Skeletal muscle tissue (tissue), 3 donors: ENCODE measurements at regions not wholly inside any gene's neighbourhood (a gene's known extent, or its start where the extent isn't known, plus 50 kb on each side); places are given as distances from the start of the nearest gene placed in this dataset.

Experiments
- H3K27ac ChIP-seq: one replicate; pipeline ENCODE4 v1.7.0; 2013; ENCODE audit warnings: mild to moderate bottlenecking, low read depth, low read length, inconsistent platforms
- H3K27me3 ChIP-seq, 3 donors: one replicate each; pipeline ENCODE4 v1.7.0; 2013; ENCODE audit warnings: low read length in 3 of 3; ENCODE audit not compliant: control insufficient read depth in 3 of 3, insufficient read depth in 3 of 3
- H3K36me3 ChIP-seq, 3 donors: one replicate each; pipeline ENCODE4 v1.7.0; 2013; ENCODE audit warnings: low read length in 3 of 3; ENCODE audit not compliant: control insufficient read depth in 3 of 3, insufficient read depth in 3 of 3
- H3K4me1 ChIP-seq, 3 donors: one replicate each; pipeline ENCODE4 v1.7.0; 2013; ENCODE audit warnings: low read length in 3 of 3, mild to moderate bottlenecking in 3 of 3; ENCODE audit not compliant: control insufficient read depth in 3 of 3, insufficient read depth in 3 of 3
- H3K4me3 ChIP-seq, 3 donors: one replicate each; pipeline ENCODE4 v1.7.0; 2013; ENCODE audit warnings: low read length in 3 of 3
- H3K9ac ChIP-seq, 3 donors: one replicate each; pipeline ENCODE4 v1.7.0; 2013; ENCODE audit warnings: low read length in 3 of 3, mild to moderate bottlenecking in 3 of 3, moderate library complexity in 2 of 3, low read depth in 1 of 3
- H3K9me3 ChIP-seq, 3 donors: one replicate each; pipeline ENCODE4 v1.7.0; 2013; ENCODE audit warnings: low read length in 3 of 3; ENCODE audit not compliant: control insufficient read depth in 3 of 3
- donor health status: Osteomylitis.

DNA sequence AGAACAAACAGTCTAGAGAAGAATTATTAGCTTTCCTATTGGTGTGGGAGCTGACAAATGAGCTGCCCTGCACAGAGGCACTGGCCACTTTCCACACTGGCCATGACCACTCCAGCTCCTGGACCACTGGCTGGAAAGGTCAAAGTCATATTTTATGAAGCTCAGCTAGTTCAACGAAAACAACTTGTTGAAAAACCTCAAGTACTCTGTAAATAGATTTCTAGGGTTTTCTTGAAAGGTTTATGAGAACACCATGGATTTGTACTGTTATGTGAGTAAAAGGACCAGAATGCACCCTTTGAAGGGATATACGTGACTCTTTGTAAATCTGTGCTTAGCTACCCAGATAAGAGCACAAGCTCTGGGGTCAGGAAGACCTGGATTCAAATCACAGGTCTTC lies 54.5 kb upstream of the FGGY start:
- H3K4me3 ChIP-seq = no peak overlapping the region
- H3K4me1 ChIP-seq = peaks cover 0 to 10% (median 3%) of the 10 kb centered on the region in 3 donors
- H3K27ac ChIP-seq = no peak overlapping the region
- no peaks in the 10 kb centered on the region for H3K27me3 ChIP-seq
- no peak overlapping the region for H3K9ac ChIP-seq
- H3K9me3 ChIP-seq = no peaks in the 10 kb centered on the region
- no peaks in the 10 kb centered on the region for H3K36me3 ChIP-seq

DNA sequence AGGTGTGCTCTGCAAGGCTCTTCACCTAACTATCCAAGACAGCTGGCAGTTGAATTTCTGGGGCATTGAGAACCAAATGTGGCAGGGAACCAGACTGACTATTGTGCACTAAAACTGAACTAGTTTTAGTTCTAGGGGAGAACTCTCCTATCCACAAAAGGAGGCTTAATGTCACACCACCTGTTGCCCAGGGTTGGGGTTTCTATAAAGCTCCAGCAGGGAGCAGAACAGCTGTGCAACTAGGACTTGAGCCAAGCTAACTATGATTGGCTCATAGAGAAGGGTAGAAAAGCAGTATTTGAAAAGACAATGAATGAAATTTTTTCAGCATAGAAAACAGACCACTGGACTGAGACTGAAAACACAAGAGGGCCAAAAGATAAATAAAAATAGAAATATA lies 53.3 kb upstream of the FGGY start:
- Histone ChIP-seq H3K4me3 (no peak overlapping the region), H3K27ac (no peak overlapping the region), H3K36me3 (no peaks in the 10 kb centered on the region)

DNA sequence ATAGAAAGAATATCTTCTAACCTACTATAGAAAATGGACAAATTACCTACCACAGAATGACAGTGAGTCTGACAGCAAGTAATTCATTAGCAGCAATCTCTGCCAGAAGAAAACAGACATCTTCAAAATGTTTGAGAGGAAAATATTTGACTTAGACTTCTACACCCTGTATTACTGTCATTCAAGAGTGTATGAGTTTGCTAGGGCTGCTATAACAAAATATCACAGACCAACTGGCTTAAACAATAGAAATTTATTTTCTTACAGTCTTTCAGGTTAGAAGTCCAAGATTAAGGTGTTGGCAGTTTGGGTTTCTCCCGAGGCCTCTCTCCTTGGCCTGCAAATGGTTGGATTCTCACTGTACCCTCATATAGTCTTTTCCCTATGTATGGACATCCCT lies 52.9 kb upstream of the FGGY start:
- H3K27ac ChIP-seq = no peak overlapping the region
- no peak overlapping the region for H3K4me3 ChIP-seq
- peaks cover 0 to 10% (median 3%) of the 10 kb centered on the region in 3 donors for H3K4me1 ChIP-seq
- H3K9me3 ChIP-seq = no peaks in the 10 kb centered on the region
- H3K9ac ChIP-seq = no peak overlapping the region
- no peaks in the 10 kb centered on the region for H3K27me3 ChIP-seq
- no peaks in the 10 kb centered on the region for H3K36me3 ChIP-seq

More for the DNA sequence above, 53.3 kb upstream of the FGGY start:
- H3K9me3 ChIP-seq = no peaks in the 10 kb centered on the region
- peaks cover 0 to 10% (median 3%) of the 10 kb centered on the region in 3 donors for H3K4me1 ChIP-seq
- no peaks in the 10 kb centered on the region for H3K27me3 ChIP-seq
- H3K9ac ChIP-seq = no peak overlapping the region

DNA sequence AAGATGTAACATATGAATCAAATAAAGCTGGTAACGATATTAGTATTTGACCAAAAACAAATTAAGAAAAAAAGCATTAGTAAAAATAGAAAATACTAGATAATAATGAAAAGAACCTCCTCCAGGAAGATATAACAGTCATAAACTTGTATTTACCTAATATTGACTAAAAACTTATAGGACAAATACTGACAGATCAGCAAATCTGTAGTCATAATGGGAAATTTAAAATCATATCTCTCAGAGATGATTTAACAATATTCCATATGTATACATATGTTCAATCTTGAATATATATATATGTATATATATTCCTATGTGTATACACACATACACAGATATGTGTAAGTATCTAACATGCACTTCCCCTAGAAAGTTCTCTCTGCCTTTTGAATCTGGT lies 52.0 kb upstream of the FGGY start:
- peaks cover 0 to 10% (median 3%) of the 10 kb centered on the region in 3 donors for H3K4me1 ChIP-seq
- H3K4me3 ChIP-seq = no peak overlapping the region
- H3K36me3 ChIP-seq = no peaks in the 10 kb centered on the region
- H3K9ac ChIP-seq = no peak overlapping the region
- H3K9me3 ChIP-seq = no peaks in the 10 kb centered on the region
- no peaks in the 10 kb centered on the region for H3K27me3 ChIP-seq
- H3K27ac ChIP-seq = no peak overlapping the region
